ENCODE measurements at regions not wholly inside any gene's neighbourhood (a gene's known extent, or its start where the extent isn't known, plus 50 kb on each side); places are given as distances from the start of the nearest gene placed in this dataset.

DNA sequence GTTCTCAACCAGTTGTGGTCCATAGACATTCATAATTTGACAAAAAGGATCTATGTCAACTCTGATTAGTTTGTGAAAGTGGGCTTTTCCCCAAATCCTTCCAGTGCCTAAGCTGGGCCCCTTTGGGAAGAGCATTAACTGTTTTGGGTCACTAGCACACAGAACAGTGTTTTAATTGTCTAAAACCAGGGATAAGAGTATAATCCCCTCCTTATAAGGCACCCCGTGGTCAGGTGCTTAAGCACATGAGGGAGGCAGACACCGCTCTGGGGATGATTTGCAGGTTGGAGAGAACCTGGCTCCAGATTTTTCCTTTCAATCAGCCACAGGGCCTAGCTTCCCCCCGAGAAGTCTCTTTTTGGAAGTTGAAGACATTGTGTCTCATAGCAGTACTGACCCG is 53.6 kb upstream of the RFX8 start:
- Histone ChIP-seq H3K9me3 (ENCODE audit: low read depth, low read length) (no peaks in the 10 kb centered on the region), H3K27ac (no peak overlapping the region), H3K36me3 (ENCODE audit: insufficient read depth, low read length) (no peaks in the 10 kb centered on the region), H3K9ac (ENCODE audit: insufficient read length) (no peak overlapping the region), H3K4me3 (no peak overlapping the region)
- TF ChIP-seq FOXP2 (optimal IDR thresholded peaks at IDR 0.05; ENCODE audit: control extremely low read depth, extremely low read length, insufficient read depth) (no peak), EZH2 (IDR thresholded peaks at IDR 0.05) (no peak), POLR2AphosphoS5 (IDR thresholded peaks at IDR 0.05; ENCODE audit: borderline replicate concordance, low read depth, low read length) (no peak)
- no peak for DNase-seq (ENCODE audit: low read depth, low spot score)

DNA sequence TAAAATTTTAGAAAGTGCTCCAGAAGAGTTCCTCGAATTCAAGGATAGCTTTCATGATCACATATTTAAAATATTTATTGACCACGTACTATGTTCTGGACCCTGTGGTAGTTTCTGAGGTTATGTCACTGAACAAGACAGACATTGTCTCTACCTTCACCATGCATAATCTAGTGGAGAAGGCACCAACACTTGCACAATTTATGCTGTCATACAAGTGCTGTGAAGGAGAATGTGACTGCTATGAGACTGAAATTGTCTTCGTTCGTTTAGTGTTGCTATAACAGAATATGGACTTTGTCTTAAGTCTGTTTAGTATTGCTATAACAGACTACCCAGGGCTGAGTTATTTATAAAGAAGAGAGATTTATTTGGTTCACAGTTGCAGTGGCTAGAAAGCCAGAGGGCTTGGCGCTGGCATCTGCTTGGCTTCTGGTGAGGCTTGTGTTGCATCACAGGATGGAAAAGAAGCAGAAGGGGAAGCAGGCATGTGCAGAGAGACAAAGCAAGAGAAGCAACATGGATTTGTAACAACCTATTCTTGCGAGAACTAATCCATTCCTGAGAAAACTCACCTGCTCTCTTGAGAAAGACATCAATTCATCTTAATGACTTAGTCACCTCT is 50.0 kb upstream of the RFX8 start:
- H3K9ac ChIP-seq (ENCODE audit: insufficient read length), result no peak overlapping the region
- H3K4me3 ChIP-seq, result no peak overlapping the region
- H3K36me3 ChIP-seq (ENCODE audit: insufficient read depth, low read length), result no peaks in the 10 kb centered on the region
- H3K9me3 ChIP-seq (ENCODE audit: low read depth, low read length), result no peaks in the 10 kb centered on the region
- no peak for DNase-seq (ENCODE audit: low read depth, low spot score)
- no peak overlapping the region for H3K27ac ChIP-seq
- TF ChIP-seq FOXP2 (optimal IDR thresholded peaks at IDR 0.05; ENCODE audit: control extremely low read depth, extremely low read length, insufficient read depth), result no peak
- no peak for TF ChIP-seq EZH2 (IDR thresholded peaks at IDR 0.05)
- TF ChIP-seq POLR2AphosphoS5 (IDR thresholded peaks at IDR 0.05; ENCODE audit: borderline replicate concordance, low read depth, low read length), result no peak
